Caco-2 (cell line): ENCODE measurements at regions not wholly inside any gene's neighbourhood (a gene's known extent, or its start where the extent isn't known, plus 50 kb on each side); places are given as distances from the start of the nearest gene placed in this dataset.

ENCODE experiments used
- BruUV-seq: library from RNA; stranded (reverse); fragments of 400-500 nt; replicated peaks from 2 replicates; lab custom pipeline; 2021; lab: Mats Ljungman, UMichigan
- CTCF ChIA-PET: fragments of 300-600 bp; sonication (Branson Sonifier 250); formaldehyde crosslinking; loops from one replicate; lab custom pipeline; 2022; ENCODE audit warnings: antibody characterized with exemption; lab: Charles Lee
- POLR2A ChIA-PET: fragments of 300-600 bp; sonication (Branson Sonifier 250); formaldehyde crosslinking; loops from one replicate; lab custom pipeline; 2022; ENCODE audit warnings: antibody characterized with exemption; lab: Charles Lee
- DNase-seq, 2 experiments: peaks; one replicate each; pipeline versions ENCODE4 v3.0.0 to v3.0.0-alpha.2; 2020 to 2022
- H3K27me3 ChIP-seq: replicated peaks from 2 replicates; pipeline ENCODE4 v1.6.0; 2011; ENCODE audit warnings: low read length; ENCODE audit not compliant: control insufficient read depth, insufficient read depth
- H3K36me3 ChIP-seq: 2 replicates; pipeline ENCODE4 v1.5.1; 2011; ENCODE audit warnings: low read length; ENCODE audit not compliant: control insufficient read depth, insufficient read depth
- H3K4me1 ChIP-seq: fragments of 250-450 bp; sonication (Bioruptor Pico); 2 replicates; pipeline ENCODE4 v1.5.1; 2020; ENCODE audit warnings: mild to moderate bottlenecking
- H3K4me3 ChIP-seq: 2 replicates; pipeline ENCODE4 v1.5.1; 2011; ENCODE audit warnings: low read depth, mild to moderate bottlenecking, control low read depth, low read length
- H3K9me3 ChIP-seq: fragments of 250-450 bp; sonication (Bioruptor Pico); 2 replicates; pipeline ENCODE4 v1.5.1; 2020; ENCODE audit warnings: mild to moderate bottlenecking, moderate library complexity
- H3K27ac Mint-ChIP-seq: one replicate; pipeline ENCODE4 v1.8.0; 2022; ENCODE audit warnings: mixed read lengths; ENCODE audit not compliant: unreplicated experiment
- H3K27me3 Mint-ChIP-seq: one replicate; pipeline ENCODE4 v1.8.0; 2022; ENCODE audit warnings: mixed read lengths; ENCODE audit not compliant: insufficient read depth, unreplicated experiment
- H3K36me3 Mint-ChIP-seq: one replicate; pipeline ENCODE4 v1.8.0; 2022; ENCODE audit warnings: mild to moderate bottlenecking, mixed read lengths; ENCODE audit not compliant: insufficient read depth, unreplicated experiment
- H3K4me1 Mint-ChIP-seq: one replicate; pipeline ENCODE4 v1.8.0; 2022; ENCODE audit warnings: low read depth, mixed read lengths; ENCODE audit not compliant: unreplicated experiment
- H3K4me3 Mint-ChIP-seq: one replicate; pipeline ENCODE4 v1.8.0; 2022; ENCODE audit warnings: mild to moderate bottlenecking, moderate library complexity, mixed read lengths; ENCODE audit not compliant: unreplicated experiment
- H3K9me3 Mint-ChIP-seq: one replicate; pipeline ENCODE4 v1.8.0; 2022; ENCODE audit warnings: mixed read lengths; ENCODE audit not compliant: unreplicated experiment
- intact Hi-C: fragments of 100-400 bp; cut with micrococcal nuclease; formaldehyde crosslinking; loops from one replicate; pipeline ENCODE4 v1.10.0; 2022; ENCODE audit not compliant: unreplicated experiment
- TF ChIP-seq, protein P1 (sequence below), 2 experiments: fragments of 200-600 bp in 1 of 2; IDR thresholded peaks; 1 replicate in 1 of 2; 2 replicates in 1 of 2; pipeline versions ENCODE4 v1.5.1 to v1.8.0; 2011 to 2022; ENCODE audit warnings: antibody characterized with exemption in 1 of 2, control low read depth in 1 of 2, inconsistent platforms in 1 of 2, low read depth in 1 of 2, low read length in 1 of 2, mild to moderate bottlenecking in 1 of 2, moderate library complexity in 1 of 2; ENCODE audit not compliant: insufficient read depth in 1 of 2, severe bottlenecking in 1 of 2, unreplicated experiment in 1 of 2

DNA sequence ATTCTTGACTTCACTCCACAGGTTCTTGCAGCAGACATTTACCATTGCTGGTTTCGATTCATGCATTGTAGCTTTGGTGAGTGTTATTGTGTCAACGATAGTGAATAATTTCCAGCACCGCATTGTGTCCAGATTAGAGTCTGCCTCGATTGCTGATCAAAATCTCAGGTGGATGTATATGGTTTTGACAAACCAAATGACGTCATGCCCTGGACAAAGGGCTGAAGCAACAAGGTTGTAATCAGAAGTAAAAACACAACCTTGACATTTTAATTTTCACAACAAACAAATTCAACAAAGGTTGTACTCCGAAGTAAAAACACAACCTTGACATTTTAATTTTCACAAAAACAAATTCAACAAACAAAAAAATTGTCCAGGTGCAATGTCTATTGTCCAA lies 81.1 kb upstream of the WWC2 start:
- H3K36me3 Mint-ChIP-seq = no peaks in the 10 kb centered on the region
- Histone ChIP-seq H3K4me3 (no peak overlapping the region), H3K36me3 (no peaks in the 10 kb centered on the region), H3K9me3 (no peaks in the 10 kb centered on the region), H3K27me3 (no peaks in the 10 kb centered on the region), H3K4me1 (no peaks in the 10 kb centered on the region)
- ChIA-PET POLR2A (no interaction called here), CTCF (no interaction called here)
- no peak overlapping the region for H3K4me3 Mint-ChIP-seq
- DNase-seq = no peak
- no peaks in the 10 kb centered on the region for H3K4me1 Mint-ChIP-seq
- intact Hi-C loops = no loop called here
- H3K27ac Mint-ChIP-seq = no peak overlapping the region
- no TSS peak for BruUV-seq
- TF ChIP-seq, protein P1, sequence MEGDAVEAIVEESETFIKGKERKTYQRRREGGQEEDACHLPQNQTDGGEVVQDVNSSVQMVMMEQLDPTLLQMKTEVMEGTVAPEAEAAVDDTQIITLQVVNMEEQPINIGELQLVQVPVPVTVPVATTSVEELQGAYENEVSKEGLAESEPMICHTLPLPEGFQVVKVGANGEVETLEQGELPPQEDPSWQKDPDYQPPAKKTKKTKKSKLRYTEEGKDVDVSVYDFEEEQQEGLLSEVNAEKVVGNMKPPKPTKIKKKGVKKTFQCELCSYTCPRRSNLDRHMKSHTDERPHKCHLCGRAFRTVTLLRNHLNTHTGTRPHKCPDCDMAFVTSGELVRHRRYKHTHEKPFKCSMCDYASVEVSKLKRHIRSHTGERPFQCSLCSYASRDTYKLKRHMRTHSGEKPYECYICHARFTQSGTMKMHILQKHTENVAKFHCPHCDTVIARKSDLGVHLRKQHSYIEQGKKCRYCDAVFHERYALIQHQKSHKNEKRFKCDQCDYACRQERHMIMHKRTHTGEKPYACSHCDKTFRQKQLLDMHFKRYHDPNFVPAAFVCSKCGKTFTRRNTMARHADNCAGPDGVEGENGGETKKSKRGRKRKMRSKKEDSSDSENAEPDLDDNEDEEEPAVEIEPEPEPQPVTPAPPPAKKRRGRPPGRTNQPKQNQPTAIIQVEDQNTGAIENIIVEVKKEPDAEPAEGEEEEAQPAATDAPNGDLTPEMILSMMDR (IDR thresholded peaks at IDR 0.05; ENCODE audit: insufficient read depth in 1 of 2, low read depth in 1 of 2, low read length in 1 of 2, severe bottlenecking in 1 of 2, unreplicated experiment in 1 of 2) = no peak
- H3K9me3 Mint-ChIP-seq = no peaks in the 10 kb centered on the region
- peaks cover 22% of the 10 kb centered on the region for H3K27me3 Mint-ChIP-seq

DNA sequence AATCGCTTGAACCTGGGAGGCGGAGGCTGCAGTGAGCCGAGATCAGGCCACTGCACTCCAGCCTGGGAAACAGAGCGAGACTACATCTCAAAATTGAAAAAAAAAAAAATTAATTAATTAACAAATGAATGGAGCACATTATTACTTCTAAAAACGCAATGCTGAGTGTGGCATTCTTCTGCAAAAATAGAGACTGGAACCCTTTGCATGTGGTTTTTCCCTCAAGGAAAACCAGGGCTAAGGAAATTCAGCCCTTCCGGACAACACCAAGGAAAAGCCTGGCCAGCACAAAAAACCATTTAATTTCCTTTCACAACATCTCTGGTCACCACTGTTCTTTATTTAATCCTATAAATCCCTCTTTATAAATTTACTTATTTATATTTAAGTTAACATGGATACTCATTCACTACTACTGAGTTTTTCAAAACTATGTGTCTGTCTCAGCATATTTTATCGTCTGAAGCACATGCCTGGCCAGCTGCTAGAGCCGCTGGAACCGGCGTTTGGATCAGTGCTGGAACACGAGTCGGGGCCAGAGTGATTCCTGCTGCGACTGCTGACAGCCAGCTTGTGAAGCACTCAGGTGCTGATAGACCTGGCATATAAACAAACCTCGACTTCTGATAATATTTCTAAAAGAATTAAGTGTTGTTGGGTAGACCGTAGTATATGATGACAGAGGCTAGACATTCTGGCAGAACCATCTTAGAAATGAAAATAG lies 84.5 kb upstream of the WWC2 start:
- no peaks in the 10 kb centered on the region for H3K27me3 ChIP-seq
- TF ChIP-seq, protein P1 (IDR thresholded peaks at IDR 0.05; ENCODE audit: insufficient read depth in 1 of 2, low read depth in 1 of 2, low read length in 1 of 2, severe bottlenecking in 1 of 2, unreplicated experiment in 1 of 2) = no peak
- Mint-ChIP-seq H3K27ac (no peak overlapping the region), H3K4me1 (no peaks in the 10 kb centered on the region), H3K4me3 (no peak overlapping the region), H3K36me3 (no peaks in the 10 kb centered on the region), H3K27me3 (peaks cover 29% of the 10 kb centered on the region), H3K9me3 (no peaks in the 10 kb centered on the region)
- BruUV-seq = no TSS peak
- CTCF ChIA-PET = no interaction called here
- H3K36me3 ChIP-seq = no peaks in the 10 kb centered on the region
- POLR2A ChIA-PET = no interaction called here
- no peaks in the 10 kb centered on the region for H3K4me1 ChIP-seq
- DNase-seq = no peak
- no peaks in the 10 kb centered on the region for H3K9me3 ChIP-seq
- intact Hi-C loops = no loop called here
- H3K4me3 ChIP-seq = no peak overlapping the region

DNA sequence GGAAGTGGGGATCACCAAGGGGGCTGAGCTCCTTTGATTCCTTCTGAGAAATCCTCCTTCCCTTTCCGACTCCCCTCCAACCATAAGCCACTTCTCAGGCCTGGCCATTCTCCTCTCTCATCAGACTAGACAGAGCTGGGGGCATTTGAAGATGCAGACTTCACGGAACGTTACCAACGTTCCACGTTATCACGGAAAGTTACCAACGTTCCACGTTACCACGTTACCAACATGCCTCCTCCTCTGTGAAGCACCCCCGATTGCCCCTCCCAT lies 85.4 kb upstream of the WWC2 start:
- H3K9me3 Mint-ChIP-seq = no peaks in the 10 kb centered on the region
- no peaks in the 10 kb centered on the region for H3K9me3 ChIP-seq
- no peak for DNase-seq
- TF ChIP-seq, protein P1 (IDR thresholded peaks at IDR 0.05; ENCODE audit: insufficient read depth in 1 of 2, low read depth in 1 of 2, low read length in 1 of 2, severe bottlenecking in 1 of 2, unreplicated experiment in 1 of 2) = no peak
- H3K36me3 Mint-ChIP-seq = no peaks in the 10 kb centered on the region
- no TSS peak for BruUV-seq
- no peaks in the 10 kb centered on the region for H3K4me1 ChIP-seq
- no peaks in the 10 kb centered on the region for H3K27me3 ChIP-seq
- ChIA-PET CTCF (no interaction called here), POLR2A (interaction anchor here (0.5 kb wide), 1 partner anchor 23 kb away, joined by 4 read pairs; no protein-coding TSS in a partner anchor)
- H3K36me3 ChIP-seq = no peaks in the 10 kb centered on the region
- intact Hi-C loops = no loop called here
- no peak overlapping the region for H3K27ac Mint-ChIP-seq
- H3K4me3 ChIP-seq = no peak overlapping the region
- H3K4me3 Mint-ChIP-seq = no peak overlapping the region
- no peaks in the 10 kb centered on the region for H3K4me1 Mint-ChIP-seq
- H3K27me3 Mint-ChIP-seq = peaks cover 33% of the 10 kb centered on the region
